NCI-H345 treated with DMSO at 0.1 percent for 48 hours (cell line): ENCODE measurements at regions not wholly inside any gene's neighbourhood (a gene's known extent, or its start where the extent isn't known, plus 50 kb on each side); places are given as distances from the start of the nearest gene placed in this dataset.

ENCODE experiments used
- DNase-seq: peaks from one replicate; lab custom pipeline; 2025; ENCODE audit not compliant: unreplicated experiment; lab: John Stamatoyannopoulos, UW

DNA sequence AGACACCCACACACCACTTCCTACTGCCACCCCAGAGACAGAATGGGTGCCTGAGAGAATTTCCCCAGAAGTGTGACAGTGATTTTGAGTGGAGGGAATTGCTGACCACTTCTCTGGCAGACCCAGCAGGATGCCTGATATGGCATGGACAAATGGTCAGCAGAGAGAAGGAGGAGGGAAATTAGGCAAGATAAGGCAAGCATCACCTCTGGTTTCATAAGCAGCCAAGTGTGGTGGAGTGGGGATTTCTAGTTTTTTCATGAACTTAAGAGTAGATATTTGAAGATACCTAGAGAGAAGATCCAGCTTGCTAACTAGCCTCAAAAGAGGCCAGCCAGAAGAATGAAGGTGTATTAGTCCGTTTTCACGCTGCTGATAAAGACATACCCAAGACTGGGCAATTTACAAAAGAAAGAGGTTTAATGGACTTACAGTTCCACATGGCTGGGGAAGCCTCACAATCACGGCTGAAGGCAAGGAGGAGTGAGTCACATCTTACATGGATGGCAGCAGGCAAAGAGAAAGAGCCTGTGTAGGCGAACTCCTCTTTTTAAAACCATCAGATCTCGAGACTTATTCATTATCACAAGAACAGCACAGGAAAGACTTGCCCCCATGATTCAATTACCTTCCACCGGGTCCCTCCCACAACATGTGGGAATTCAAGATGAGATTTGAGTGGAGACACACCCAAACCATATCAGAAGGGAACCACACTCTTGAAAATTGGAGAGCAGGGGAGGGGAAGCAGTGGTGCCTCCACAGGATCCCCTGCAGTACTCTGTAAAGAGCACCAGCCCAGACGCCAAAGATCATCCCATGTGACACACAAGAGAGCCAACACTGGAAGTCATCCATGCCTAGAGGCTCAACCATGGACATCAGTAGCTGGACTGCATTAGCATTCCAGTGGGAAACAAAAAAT, 64.2 kb downstream of the RBM43 start:
- DNase-seq: no peak

DNA sequence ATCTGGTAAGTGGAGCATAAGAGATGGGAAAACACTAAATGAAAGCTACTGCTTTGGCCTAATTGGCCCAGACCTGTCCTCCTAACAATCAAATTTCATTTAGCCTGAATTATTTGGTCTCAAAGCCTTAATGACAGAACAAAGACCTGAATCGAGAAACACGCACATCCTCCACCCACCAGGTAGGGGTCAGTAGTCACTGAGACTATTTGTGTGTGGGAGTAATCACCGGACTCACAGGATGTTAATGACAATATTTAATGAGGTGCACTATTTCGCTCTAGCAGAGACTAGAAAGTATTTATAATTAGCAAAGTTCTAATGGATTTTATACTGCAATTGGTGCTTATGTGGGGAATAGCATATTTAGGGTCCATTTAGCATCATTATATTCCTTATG, 68.1 kb downstream of the RBM43 start:
- DNase-seq: no peak

DNA sequence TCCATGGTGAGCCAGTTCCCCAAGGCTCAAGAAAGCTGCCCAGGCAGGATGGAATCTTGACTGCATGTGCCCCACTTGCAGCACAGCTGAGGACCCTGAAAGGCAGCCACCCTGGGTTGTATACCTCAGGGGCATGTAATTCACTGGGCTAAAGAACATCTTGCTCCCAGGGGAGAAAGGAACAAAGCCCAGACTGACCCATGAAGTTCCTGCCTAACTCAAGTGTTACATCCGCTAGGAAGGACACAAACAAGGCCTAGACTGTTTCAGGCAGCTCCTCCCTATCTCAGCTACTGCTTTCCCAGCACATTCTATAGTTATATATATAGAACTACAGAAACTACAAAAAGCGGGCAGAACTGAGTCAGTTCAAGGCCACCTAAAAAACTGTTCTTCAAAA, 69.0 kb downstream of the RBM43 start:
- DNase-seq: no peak

DNA sequence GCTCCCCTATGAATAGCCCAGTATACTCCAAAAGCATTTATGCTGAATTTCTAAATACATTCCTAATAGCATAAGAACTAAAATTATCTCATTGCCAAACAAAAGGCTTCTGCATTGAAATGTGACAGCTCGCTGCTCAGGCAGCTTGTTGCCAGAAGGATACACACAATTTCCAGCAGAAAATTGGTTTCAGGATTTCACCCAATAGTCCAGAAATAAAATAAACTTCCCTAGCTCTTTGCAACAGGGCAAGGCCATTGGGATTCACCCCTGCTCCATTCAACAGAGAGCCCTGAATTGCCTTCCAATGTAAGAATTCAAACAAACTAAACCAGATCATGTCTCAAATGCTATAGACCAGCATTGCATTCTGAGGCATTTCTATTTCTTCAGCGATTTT, 70.7 kb downstream of the RBM43 start:
- DNase-seq: no peak

DNA sequence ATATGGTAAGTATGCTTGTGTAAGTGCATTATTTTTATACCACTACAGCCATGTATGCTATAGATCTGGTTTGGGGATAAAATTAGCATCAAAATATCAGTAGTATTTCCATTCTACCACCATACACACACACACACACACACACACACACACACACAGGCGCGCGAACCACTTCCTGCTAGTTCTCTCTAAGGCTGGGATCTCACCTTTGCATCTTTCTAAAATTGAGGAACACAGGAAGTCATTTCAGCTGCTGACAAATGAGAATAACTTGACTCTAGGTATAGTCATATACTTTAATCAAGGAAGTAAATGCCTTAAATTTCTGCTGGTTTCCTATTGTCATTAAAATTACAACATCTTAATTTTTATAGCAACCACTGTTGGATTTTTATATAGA, 72.5 kb downstream of the RBM43 start:
- no peak for DNase-seq

DNA sequence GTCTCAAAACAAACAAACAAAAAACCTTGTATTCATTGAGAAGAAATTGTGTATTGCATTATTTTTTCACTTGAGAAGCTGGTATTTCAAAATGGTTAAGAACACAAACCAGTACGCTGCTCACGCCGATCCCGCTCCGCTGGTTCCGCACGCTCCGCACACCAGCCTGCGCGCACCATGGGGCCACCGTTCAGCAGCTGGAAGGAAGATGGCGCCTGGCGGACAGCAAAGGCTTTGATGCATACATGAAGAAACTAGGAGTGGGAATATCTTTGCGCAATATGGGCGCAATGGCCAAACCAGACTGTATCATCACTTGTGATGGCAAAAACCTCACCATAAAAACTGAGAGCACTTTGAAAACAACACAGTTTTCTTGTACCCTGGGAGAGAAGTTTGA, 75.7 kb downstream of the RBM43 start:
- DNase-seq: no peak

DNA sequence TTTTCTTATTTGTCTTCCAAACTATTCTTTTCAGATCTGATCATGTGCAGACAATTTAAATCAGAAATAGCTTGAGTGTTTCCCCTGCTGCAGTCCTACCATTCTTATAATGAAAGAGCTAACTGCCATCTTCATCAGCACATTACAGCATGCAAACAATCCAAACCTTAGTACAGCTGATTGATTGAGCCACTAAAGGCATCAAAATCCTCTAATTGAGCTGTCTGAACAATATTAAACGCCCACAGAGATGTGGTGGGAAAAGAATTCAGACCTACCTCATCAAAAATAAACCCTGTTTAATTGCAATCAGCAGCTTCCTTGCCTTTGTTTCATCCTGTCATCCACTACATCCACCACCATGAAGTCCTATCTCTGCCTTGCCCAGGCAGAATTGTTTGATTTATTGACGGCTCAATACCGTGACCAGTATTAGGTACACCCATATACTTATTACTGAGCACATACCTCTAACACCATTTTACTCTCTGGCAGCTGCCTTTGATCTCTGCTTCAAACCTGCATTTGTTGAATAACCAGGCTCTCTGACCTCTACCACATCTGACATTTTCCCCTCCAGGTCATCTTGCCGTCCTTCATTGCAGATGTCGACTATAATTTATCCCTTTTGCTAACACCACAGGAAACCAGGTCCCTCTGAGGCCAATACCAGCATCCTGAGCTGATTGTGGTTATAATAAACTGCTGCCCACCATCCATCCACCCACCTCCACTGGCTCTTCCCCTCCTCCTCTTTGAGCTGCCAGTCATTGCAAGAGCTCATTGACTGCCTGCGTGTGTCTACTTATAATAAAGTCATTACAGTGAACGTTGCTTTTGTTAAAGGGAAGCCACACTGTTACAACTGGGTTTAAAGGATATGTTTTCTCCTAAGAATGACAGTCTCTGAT, 78.5 kb downstream of the RBM43 start:
- DNase-seq: no peak

DNA sequence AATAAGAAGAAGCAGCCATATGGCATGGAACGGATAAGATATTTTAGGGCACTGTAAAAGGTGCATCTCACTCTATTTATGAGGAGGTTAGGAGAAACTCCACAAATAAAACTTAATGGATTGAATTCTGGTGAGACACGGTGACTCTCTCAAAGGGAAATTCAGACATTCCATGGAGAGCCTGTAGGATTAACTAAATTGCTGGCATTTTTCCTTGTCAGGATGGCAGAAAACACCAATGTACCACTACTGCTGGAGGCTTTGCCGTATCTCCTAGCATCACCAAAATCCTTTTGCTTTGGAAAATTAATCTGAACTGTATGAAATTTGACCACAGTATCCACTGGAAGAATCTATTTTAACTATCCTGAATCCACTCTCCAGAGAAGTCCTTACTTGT, 79.3 kb downstream of the RBM43 start:
- no peak for DNase-seq

DNA sequence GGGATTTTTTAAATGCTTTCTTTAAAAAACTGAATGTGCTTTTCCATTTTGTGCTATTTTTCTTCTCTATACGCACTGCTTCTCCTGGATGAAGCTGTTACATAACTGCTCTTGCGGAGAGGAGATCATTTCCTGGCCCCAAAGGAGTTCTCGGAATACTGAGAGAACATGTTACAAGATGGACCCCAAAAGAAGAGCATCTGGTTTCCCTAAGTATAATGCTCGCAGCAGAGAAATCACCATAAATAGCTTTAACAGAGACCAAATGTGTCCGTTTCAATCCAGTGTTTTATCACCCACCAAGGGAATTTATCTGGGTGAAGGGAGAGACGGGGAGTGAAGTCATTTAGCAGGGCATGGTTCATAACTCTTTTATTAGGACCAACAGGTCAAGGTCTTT, 80.1 kb downstream of the RBM43 start:
- no peak for DNase-seq

DNA sequence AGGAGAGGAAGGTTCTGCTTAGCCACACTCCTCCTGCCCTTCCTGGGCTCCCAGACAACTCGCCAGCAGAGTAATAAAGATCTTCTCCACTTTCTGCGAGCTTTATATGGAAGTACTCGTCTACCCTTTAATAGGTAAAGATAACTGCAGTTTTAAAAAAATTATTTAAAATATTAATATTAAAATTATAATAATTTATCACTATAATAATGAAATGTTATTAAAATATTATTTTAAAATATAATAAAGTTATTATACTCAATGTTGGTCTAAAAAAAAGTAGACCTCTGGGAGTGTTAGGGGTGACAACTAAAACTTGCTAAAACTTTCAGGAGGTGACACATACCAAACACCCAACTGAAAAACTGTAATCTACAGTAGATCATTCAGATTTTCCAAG, 81.5 kb downstream of the RBM43 start:
- DNase-seq: no peak

DNA sequence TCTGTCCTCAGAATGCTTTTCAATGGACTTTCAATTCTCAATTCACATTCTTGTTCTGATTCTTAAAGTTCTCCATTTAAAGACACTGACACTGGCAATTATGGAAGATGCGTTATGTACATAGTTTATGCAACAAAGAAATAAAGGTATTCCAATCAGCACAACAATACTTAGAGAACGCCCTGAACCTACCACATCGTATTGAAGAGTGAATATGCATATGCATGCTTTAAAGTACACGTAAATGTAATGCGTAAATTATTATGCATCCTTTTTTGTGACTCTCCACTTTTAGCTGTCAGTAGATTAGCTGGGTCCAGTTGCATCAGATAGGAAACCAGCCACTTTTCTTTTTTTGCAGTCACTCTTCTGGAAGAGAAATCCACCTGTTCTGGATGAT, 83.5 kb downstream of the RBM43 start:
- DNase-seq: no peak

DNA sequence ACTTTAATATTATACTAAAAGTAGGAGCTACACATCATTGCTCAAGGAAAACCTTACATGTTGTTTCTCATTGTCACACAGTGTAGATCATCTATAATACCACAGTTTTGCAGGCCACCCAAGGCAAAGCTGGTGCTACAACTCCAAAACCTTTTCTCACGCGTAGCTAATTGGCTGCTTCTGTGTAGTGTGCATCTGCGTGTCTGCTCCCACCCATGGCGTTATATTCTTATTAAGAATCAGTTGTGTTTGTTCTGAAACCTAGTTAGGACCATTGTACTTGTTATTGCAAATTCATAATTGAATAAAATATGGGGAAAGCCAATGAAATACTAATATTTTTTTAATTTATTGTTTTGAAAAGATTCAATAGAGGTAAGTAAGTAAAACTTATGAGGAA, 83.9 kb downstream of the RBM43 start:
- DNase-seq: no peak

DNA sequence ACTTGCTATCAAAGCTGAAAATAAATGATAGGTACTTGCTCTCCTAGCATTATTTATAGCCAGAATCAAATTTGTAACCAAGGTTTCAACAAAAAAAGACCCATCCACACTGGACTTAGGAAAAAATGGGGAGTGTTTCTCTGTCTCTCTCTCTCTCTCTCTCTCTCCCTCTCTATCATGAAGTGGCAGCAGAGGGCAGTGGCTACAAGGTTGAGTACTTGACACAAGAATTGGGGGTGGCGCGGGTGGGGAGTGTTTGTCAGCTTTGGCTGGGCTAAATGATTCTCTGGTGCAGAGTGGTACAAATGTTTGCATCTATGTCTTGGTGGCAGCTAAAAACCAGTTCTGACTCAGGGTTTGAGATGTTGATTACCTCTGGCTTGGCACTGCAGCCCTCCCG, 85.0 kb downstream of the RBM43 start:
- DNase-seq: no peak

DNA sequence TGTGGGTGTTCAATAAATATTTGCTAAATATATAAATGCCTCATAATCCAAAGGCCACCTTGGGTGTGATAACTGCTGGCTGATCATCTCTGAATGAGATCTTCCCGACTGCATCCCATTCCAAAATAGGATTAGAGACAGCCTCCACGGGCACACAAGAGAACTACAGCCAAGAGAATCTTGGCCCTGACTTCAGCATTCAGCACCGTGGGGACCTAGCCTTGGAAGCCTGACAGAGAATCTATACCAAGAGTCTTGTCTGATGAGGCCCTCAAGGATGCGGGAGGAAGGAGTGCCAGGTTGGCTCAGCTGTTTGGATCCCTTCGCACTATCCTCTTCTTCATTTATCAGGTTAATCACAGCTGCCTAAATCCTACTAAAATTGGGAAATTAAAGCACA, 85.8 kb downstream of the RBM43 start:
- DNase-seq: no peak

DNA sequence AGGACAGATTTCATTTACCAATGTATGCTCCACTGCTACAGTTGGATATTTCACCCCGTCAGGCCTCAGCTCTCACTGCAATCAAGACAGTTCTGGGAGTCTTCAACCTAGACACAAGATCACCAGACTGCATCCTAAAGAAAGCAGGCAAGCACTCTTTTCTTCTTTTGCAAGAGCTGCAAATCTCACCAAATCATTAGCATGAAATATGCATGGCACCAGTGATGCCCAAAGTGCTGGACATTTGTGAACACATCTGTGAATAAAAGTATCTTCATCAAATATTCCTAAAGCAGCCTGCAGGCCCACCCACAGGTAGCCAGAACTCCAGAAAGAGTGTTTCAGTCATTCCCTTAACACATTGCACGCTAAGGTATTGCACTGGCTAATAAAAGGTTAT, 87.5 kb downstream of the RBM43 start:
- DNase-seq: no peak

DNA sequence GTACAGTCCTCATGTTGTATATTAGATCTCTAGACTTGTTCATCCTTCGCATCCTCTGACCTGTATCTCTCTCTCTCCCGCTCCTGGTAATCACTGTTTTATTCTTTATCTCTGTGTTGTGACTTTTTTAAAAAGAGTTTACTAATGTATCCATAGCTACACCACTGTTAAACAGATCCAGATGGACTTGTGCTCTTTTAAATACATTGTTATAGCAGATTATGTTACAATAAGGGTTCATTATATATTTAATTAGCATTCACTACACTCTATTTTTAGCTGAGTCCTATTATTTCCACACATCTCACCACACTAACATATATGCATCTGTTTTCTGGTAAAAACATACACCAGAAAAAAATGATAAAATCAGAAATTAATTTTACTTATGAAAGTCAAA, 90.5 kb downstream of the RBM43 start:
- DNase-seq: no peak

DNA sequence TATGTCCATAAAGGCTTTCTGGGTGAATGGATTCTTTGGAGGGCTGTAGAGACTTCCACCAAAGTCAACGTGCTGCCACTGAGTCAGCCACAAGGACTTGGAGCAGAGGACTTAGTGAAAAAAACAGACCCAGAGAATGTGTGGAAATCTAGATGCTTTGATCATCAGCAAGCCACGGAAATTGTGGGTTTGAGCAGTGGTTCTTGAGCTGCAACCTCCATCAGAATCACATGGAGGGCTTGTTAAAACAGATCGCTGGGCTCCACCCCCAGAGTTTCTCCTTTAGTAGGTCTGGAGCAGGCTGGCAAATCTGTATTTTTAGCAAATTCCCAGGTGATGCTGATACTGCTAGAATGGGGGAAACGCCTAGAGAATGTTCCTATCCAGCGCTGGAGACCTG, 95.3 kb downstream of the RBM43 start:
- DNase-seq: no peak

DNA sequence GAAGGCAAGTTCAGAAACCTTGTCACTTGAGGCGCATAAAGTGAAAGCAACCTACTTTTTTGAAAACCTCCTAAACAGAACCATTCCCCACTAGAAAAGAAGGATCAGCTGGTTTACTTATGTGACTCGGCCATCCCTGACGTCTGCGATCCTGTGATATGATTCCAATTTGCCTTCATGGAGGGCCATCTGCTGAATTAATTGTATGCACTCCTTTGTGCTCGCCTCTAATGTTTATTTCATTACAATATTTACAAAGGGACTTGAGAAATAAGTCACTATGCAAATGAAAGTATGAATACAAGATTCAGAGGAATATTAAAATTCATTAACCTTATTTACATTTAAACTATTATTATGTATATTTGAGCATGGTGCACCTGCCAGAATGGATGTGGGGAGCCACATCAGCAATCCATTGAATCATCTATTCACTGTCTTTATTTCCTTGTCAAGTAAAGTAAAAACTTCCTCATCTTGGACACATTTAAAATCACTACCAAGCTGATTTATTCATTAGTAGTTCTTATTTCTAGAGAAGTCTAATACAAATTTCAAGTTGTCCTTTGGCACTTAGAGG, 96.5 kb downstream of the RBM43 start:
- no peak for DNase-seq

DNA sequence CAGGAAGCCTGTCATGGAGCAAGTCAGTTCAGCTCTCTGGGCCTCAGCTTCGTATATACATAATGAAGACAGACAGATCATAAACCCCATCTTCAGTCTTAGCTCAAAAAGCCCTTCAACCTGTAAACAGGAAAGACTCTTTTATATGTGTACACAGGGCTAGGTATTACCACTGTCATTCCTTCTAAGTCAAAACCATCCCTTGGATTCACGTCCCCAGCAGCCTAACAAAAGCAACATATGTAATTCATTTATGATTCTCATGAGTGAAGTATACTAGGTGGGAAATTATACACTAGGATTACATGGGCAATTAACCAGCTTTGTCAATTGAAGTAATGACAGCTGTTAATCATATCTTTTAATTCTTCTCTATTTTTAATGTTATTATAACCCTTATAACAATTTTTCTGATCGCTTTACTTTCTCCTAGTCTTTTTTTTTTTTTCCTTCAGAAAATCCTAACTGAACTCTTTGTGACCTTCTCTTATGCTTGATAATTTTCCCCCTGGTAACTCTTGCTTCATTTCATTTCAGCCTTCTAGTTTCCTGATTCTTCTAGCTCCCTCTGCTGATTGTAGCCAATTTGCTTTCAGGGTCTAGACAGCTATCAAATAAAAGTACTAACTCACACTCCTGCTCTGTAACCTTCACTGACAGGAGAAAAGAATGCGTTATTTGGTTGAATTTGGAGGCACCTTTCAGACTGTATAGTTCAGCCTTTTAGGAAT, 99.7 kb downstream of the RBM43 start:
- DNase-seq: no peak

DNA sequence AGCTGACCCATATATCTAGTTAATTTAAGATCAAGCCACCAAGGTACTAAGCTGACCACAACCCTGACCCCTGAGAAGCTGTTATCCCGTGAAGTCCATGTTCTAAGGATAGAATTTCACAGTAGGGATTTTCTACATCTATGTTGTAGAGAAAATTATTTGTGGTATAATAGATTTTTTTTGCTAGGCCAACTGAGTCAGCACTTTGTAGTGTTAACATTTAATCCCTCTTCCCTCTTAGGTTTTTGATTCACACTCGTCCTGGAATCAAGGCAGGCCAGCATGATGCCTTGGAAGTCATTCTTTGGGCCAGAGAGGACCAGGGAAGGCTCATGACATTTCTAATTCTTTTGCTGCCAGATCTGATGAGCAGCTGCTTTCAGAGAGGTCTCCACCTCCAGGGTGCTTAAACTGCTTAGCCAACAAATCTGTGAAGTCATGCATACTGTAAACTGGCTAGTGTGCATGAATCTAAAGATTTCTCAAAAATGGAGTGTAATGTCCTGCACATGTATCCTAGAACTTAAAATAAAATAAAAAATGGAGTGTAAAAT, 102.5 kb downstream of the RBM43 start:
- no peak for DNase-seq
